ENCODE measurements at regions not wholly inside any gene's neighbourhood (a gene's known extent, or its start where the extent isn't known, plus 50 kb on each side); places are given as distances from the start of the nearest gene placed in this dataset.

DNA sequence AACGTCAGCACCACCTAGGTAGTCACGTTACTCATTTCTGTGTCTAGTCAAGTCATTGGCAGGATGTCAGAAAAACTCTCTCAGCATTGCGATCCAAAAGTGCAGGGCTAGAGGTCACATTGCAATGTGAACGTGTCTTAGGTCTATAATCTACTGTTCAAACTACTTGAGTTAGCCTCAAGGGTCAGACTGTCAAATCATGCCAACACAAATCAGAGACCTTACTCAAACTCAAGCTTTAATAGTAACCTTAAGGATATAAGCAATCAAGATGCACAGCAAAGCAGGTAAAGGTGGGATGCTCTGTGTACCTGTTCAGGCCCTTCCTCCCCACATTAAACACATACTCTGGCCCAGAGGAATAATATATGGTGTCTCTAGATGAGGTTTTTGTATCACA lies 114.4 kb upstream of the NOCT start:
- in situ Hi-C loops (cut with HindIII; ENCODE audit: low pct_unique_long_range_greater_than_20kb, low sequenced_read_pairs) = no loop called here
- no peak for DNase-seq (ENCODE audit: low read depth)

DNA sequence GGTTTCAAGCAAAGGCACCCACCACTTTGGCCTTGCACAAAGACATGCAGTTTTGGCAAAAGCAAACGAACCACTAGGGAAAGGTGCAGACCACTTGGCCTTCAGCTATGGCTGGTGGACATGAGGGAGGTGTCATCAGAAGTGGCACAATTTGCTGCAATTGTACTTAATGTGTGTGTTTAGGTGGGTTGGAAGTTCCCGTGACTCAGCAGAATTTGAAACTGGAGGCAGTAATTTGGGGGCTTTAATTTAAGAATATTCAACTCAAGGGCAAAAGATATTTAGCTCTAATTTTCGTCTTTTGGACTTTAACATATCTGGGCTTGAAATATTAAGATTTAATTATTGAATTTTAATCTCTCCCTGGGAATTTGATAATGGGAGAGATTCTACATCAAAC lies 115.6 kb upstream of the NOCT start:
- DNase-seq (ENCODE audit: low read depth) = no peak
- in situ Hi-C loops (cut with HindIII; ENCODE audit: low pct_unique_long_range_greater_than_20kb, low sequenced_read_pairs) = no loop called here

DNA sequence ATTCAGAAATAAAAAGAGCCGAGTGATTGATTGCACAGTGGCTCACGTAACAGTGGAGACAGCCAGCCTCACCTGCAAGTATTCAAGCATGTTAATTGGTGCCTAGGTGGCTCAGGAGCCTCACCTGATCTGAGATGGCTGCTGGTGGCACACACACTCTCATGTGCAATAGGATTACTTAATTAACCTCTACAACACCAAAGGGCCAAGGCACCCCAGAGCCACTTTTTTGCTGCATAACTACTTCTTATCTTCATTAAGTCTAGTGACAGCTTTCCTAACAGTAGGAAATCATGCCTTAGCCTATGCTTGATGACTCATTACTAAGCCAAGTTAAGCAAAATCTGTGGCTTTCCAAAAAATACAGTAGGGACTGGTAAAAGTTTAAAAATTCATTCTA lies 117.3 kb upstream of the NOCT start:
- in situ Hi-C loops (cut with HindIII; ENCODE audit: low pct_unique_long_range_greater_than_20kb, low sequenced_read_pairs) = no loop called here
- DNase-seq (ENCODE audit: low read depth) = no peak

DNA sequence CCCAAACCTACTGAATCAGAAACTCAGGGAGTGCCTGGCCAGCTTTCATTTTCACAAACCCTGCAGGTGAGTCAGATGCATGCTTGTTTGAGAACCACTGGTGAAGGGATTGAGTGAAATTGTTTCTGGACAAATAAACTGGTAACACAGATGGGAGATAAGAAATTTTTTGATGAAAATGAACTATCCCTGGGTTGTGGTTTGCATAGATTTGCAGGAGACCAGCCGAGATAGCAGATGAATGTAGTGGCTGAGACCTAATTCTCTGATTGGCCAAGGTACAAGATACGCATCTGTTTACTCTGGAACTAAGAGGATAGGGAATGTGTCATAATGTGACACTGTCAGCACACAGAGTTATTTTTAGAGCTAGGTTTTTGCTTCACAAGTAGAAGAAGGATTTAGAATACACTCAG lies 117.8 kb upstream of the NOCT start:
- DNase-seq (ENCODE audit: low read depth) = peak; percentile 53
- in situ Hi-C loops (cut with HindIII; ENCODE audit: low pct_unique_long_range_greater_than_20kb, low sequenced_read_pairs) = no loop called here

DNA sequence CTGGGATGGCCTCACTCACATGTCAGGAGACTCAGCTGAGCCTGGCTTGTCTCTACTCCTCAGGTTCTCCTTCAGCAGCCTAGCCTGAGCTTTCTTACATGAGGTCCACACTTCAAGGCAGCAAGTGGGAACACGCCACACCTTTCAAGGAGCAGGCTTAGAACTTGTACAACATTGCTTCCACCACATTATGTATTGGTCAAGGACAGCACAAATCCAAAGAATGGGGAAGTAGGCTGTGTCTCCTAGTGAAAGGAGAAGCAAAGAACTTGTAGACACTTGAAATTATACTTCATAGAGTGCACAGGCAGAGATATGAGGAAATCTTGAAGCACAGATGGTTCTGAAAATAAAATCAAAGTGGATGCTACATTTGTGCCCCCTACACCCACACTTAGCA lies 120.9 kb upstream of the NOCT start:
- in situ Hi-C loops (cut with HindIII; ENCODE audit: low pct_unique_long_range_greater_than_20kb, low sequenced_read_pairs) = no loop called here

DNA sequence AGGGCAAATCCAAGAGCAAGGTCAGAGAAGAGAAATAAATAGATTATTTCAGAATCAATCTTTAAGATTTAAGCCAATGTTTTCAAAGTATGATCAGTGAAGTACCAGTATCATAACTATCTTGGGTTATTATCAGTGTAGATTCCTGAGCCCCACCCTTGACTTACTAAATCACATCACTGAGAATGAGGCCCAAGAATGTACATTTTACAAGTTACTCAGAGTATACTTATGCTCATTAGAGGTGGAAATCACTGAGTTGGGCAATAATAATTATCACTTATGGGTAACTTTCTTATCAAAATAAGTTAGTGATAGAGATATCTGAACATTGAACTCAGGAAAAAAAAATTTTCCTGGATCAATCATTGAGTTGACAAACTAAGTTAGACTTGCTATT lies 121.6 kb upstream of the NOCT start:
- in situ Hi-C loops (cut with HindIII; ENCODE audit: low pct_unique_long_range_greater_than_20kb, low sequenced_read_pairs) = no loop called here
- no peak for DNase-seq (ENCODE audit: low read depth)

More for the DNA sequence above, 120.9 kb upstream of the NOCT start:
- no peak for DNase-seq (ENCODE audit: low read depth)

DNA sequence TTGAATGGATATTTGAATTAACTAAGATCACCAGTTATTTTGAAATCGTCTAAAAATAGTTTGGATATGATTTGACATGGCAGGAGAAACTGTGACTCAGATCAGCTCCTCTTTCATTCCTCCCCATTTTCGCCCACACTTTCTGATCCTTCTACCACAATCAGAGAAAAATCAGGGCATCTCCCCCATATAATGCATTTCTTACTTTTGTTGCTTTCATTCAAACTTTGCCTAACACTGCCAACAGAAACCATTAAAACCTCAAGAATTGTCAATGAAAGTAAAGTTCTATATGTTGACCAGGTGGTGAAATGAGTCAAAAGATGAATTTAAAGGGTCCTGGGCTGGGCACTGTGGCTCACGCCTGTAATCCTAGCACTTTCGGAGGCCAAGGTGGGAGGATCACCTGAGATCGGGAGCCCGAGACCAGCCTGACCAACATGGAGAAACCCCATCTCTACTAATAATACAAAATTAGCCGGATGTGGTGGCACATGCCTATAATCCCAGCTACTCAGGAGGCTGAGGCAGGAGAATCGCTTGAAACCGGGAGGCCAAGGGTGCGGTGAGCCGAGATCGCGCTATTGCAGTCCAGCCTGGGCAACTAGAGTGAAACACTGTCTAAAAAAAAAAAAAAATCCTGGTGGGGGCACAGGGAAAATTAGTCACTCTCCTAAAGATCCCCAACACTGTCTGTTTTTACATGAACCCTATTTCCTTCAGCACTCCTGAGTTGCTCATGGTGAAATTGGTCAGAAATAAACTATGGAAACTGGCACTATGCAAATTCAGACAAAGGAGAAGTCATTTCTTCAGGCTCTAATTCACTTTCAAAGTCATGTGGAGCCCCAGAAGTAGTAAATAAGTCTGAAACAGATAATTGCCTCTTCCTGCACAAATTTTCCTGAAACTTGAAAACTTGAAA lies 122.8 kb upstream of the NOCT start:
- DNase-seq (ENCODE audit: low read depth) = no peak
- in situ Hi-C loops (cut with HindIII; ENCODE audit: low pct_unique_long_range_greater_than_20kb, low sequenced_read_pairs) = no loop called here

DNA sequence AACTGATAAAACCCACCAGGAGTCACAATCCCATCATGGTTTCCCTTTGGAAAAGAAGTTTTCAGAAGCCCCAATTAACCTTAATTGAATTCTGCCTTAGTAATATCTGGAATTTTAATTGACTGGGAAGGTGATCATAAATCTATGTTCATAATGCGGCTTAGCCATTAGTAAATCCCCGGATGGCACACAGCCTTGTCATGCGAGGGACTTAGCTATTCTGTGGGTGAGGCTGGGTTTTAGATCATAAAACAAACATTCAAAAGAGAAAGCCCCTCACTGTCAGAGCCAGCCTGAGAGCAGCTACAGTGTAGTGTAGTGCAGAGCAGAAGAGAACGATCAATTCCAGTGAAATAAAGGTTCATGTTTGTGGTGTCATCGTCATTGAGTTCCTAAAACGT lies 124.0 kb upstream of the NOCT start:
- in situ Hi-C loops (cut with HindIII; ENCODE audit: low pct_unique_long_range_greater_than_20kb, low sequenced_read_pairs) = no loop called here
- DNase-seq (ENCODE audit: low read depth) = no peak

DNA sequence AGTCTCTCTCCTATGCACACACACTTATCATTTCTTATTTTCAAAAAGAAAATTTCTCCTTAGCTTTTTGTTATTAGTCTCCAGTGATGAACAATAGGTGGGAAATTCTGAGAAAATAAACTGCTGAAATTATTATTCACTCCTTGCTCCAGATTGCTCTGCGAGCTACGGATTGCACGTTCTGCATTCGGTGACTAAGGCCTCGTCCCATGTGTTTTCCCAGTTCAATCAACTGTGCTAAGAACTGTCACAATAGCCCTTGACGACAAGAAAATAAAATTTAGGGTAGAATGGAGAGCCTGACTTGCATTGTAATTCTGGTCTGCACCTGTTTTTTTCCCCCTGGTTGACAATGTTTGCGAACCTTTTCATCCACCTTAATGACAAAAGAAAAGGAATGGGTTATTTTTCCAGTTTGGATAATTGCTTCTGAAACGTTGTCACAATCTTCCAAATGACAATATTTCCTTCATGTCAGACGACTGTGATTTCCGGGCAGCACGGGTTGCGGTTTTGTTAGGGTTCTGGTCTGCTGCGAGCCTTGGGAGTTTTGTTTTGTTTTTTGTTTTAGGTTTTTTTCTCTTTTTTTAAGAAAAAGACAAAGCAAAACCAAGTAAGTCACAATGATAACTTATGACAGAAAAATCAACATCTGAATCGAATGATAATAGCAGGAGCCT lies 124.5 kb upstream of the NOCT start:
- in situ Hi-C loops (cut with HindIII; ENCODE audit: low pct_unique_long_range_greater_than_20kb, low sequenced_read_pairs) = no loop called here
- DNase-seq (ENCODE audit: low read depth) = no peak

DNA sequence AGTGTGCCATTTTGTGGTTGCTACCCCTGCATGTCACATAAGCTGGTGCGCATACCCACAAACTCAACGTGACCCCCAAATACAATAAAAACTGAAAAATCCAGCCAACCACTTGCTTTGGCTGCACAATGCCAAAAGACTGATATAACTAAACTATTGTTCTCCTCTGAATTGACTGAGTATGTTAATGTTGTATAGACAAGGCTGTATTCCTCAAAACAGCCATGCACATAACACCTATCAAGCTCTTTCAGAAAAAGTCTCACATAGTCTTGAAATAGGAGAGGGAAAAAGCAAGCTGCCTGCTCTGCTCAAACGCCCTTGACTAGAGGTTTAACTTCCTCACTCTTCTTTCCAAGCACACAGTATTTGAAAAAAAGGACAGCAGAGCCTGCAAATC lies 126.4 kb upstream of the NOCT start:
- in situ Hi-C loops (cut with HindIII; ENCODE audit: low pct_unique_long_range_greater_than_20kb, low sequenced_read_pairs) = no loop called here
- no peak for DNase-seq (ENCODE audit: low read depth)

DNA sequence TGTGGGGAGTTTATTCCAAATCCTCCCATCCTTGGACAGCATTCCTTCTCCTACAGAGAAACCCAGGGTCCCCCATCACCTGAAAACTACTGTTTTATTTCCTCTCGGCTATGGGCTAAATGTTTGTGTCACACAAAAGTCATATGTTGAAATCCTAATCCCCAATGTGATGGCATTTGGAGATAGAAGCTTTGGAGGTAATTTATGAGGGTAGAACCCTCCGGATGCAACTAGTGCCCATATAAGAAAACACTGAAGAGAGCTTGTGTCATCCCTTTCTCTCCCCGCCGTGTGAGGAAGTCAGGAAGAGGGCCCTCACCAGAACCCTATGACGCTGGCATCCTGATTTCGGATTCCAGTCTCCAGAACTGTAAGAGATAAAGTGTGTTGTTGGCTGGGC lies 127.8 kb upstream of the NOCT start:
- no peak for DNase-seq (ENCODE audit: low read depth)
- in situ Hi-C loops (cut with HindIII; ENCODE audit: low pct_unique_long_range_greater_than_20kb, low sequenced_read_pairs) = no loop called here

DNA sequence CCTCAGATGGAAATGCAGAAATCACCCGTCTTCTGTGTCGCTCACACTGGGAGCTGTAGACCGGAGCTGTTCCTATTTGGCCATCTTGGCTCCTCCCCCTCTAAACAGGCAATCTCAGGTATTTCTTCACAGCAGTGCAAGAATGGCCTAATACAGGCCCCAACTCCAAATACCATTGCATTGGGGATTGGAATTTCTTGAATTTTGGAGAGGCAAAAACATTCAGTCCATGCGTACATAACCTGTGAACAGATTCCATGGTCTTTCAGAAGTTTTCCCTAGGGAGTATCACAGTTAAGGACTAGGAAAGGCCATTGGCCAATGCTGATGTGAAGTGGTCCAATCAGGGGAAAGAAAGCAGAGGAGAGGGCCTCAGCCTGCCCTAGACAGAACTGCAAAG lies 128.2 kb upstream of the NOCT start:
- in situ Hi-C loops (cut with HindIII; ENCODE audit: low pct_unique_long_range_greater_than_20kb, low sequenced_read_pairs) = no loop called here
- no peak for DNase-seq (ENCODE audit: low read depth)

DNA sequence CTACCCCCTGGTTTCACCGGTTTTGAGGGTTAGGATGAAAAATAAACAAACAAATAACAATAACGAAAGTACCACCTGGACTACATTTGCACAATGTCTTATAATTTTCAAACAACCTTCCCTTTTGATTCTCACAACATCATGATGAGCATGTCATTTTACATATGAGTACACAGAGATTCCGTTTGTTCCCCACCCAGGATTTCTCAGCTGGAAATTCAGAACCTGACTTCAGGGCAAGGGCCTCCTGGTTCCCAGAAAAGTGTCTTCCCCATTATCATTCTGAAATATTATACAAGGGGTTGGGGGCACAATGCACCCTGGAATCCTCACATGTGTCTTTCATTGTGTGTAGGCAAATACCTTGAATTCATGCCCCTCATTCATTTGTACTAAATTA lies 135.8 kb upstream of the NOCT start:
- DNase-seq (ENCODE audit: low read depth) = no peak
- in situ Hi-C loops (cut with HindIII; ENCODE audit: low pct_unique_long_range_greater_than_20kb, low sequenced_read_pairs) = no loop called here

DNA sequence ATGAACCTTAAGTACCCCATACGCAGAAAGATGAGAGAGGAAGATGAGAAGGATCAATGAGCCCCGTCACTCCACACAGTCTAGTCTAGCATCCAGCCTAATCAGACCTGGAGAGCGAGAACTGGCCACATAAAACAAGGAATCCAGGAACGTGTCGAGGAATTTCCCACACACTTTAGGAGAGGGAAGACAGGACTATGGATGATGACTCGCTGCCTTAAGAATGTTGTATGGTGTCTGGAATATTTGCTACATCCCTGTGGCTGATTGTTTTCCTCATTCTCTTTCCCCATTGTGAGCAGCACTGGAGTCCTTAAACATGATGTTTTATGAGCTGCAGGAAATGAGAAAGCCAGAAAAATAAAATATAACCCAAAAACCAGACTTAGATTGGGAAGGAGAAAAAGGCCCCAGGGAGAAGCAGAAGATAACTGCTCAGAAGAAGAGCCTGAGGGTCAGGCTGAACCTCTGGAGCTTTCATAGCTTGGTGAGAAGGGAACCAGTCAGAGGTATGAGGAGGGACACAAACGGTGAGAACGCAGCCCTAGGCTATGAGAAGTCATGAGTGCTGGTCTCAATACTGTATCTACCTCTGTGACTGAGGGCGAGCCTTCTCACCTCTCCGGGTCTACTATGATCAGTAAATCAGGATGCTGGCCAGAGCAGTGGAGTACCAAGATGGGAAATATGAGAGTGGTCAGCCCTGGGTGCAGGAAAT lies 139.5 kb upstream of the NOCT start:
- in situ Hi-C loops (cut with HindIII; ENCODE audit: low pct_unique_long_range_greater_than_20kb, low sequenced_read_pairs) = no loop called here
- DNase-seq (ENCODE audit: low read depth) = peak; percentile 50

DNA sequence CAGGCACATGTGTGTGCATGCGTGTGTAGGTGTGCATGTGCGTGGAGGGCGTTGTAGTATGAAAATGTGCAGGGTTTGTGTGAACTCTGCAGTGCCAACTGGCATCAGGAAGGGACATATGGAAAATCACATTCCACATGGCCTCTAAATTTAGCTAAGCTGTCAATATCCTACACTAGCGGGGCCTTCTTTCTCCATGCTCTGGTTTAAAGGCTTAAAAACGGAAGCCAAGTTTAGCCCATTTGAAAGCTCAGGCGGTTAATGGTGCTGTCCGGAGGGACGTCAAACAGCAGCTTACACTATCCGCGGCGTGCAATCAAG lies 144.1 kb upstream of the NOCT start:
- in situ Hi-C loops (cut with HindIII; ENCODE audit: low pct_unique_long_range_greater_than_20kb, low sequenced_read_pairs) = no loop called here
- no peak for DNase-seq (ENCODE audit: low read depth)

DNA sequence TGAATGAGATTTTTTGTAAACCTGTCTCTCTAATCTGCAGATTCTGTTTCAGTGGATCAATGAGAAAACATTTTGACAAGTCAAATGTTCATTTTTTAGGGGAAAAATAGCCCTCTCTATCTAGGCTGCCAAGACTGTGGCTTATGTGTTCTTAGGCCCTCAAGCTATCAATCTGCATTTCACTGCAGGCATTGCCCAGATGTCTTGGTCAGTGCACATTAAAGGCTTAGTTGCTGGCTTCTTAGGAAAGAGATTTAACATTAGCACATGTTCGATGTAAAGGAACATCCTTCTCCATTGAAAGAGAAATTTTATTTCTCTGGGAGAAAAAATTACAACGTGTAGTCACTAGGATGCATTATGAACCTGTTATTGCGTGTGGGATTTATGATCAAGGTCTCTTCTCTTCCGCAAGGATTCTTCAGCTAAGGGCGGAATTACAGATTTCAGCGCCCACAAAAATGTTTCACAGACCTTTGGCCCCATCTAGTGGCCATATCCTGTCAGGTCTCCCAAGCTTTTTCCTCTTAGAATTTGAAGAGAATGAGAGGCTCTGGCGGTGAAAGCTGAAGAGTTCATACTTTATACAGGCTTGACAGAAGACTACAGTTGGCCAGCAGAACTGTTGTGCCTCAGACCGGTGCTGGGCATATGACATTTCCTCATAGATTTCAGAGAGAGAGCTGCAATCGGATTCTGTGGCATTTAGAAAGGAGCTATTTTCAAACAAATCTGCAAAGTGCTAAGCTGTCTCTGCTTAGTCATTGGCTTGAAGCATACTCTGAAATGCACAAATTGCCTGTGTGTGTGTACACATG lies 144.6 kb upstream of the NOCT start:
- in situ Hi-C loops (cut with HindIII; ENCODE audit: low pct_unique_long_range_greater_than_20kb, low sequenced_read_pairs) = no loop called here
- peak; percentile 73 for DNase-seq (ENCODE audit: low read depth)

DNA sequence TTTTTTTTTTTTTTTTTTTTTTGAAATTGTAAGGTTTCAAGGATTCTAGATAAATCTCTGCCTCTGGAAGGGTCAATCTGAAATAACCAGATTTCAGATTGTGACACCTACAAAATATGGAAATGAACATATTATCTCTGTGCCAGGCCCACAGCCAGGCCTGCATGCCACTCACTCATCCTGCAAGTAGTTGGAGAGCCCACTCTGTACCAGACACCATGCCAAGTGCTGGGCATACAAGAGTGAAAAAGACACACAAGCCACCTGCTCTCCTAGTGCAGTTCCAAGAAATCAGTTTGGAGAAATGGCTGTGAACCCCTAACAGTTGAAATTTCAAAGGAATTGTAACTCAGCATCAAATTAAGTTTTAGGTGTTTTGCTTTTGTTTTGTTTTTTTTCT lies 145.9 kb upstream of the NOCT start:
- in situ Hi-C loops (cut with HindIII; ENCODE audit: low pct_unique_long_range_greater_than_20kb, low sequenced_read_pairs) = no loop called here
- DNase-seq (ENCODE audit: low read depth) = no peak

DNA sequence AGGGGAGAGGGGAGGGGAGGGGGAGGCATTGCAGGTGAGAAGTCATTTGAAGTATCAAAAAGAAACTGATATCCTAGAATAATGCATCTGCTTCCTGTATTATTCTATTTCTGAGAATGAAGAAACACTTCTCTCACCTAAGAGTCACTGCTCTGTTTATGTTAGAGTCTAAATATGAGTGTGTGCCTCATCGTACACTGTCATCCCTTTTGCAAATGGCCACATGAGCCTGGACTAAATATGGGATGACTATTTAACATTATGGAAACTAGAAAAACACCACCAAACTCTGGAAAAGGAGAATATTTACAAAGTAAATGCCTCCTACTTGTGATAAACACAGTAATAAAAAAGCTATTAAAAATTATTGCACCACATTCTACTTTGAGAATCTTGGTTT lies 146.4 kb upstream of the NOCT start:
- in situ Hi-C loops (cut with HindIII; ENCODE audit: low pct_unique_long_range_greater_than_20kb, low sequenced_read_pairs) = no loop called here
- DNase-seq (ENCODE audit: low read depth) = no peak

DNA sequence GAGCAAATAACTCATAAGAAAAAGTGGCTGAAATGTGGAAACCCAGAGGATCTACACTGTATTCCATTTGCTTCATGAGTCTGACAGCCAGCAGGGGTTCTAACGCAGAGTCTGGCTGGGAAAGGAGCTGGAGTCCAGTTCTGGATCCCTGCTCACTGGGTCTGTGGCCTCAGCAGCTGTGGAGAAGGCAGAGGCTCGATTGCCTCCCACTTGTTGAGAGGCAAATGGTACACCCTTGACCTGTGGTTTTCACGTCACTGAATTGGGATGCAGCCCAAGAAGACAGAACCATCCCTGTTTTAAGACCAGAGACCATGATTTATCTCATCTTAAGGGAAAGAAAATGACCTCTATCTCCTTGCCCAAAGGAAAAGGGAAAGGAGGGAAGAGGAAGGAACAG lies 147.0 kb upstream of the NOCT start:
- in situ Hi-C loops (cut with HindIII; ENCODE audit: low pct_unique_long_range_greater_than_20kb, low sequenced_read_pairs) = no loop called here

More for the DNA sequence above, 147.0 kb upstream of the NOCT start:
- DNase-seq (ENCODE audit: low read depth) = no peak
